HG03175 (cell line): ENCODE measurements at regions not wholly inside any gene's neighbourhood (a gene's known extent, or its start where the extent isn't known, plus 50 kb on each side); places are given as distances from the start of the nearest gene placed in this dataset.
"Not testable (repeated sequence)": the region's sequence is repeated elsewhere in the genome, so short reads cannot be mapped to it uniquely, and the experiment has no call there.

Source experiments
- ATAC-seq: cut with Tn5 transposase; IDR thresholded peaks from one replicate; pipeline ENCODE4 v1.9.1; 2021; ENCODE audit warnings: mild to moderate bottlenecking, moderate library complexity; ENCODE audit not compliant: unreplicated experiment

GRCh38 chr7:82501346-82501745 lies 57.8 kb upstream of the CACNA2D1 start:
- no peak for ATAC-seq

- not testable (repeated sequence) for ATAC-seq
Observed at GRCh38 chr7:82499546-82499945, 56.0 kb upstream of the CACNA2D1 start.

- ATAC-seq: no peak
Observed at GRCh38 chr7:82494420-82494819, 50.8 kb upstream of the CACNA2D1 start.
